HFFc6 (cell line): ENCODE measurements at regions not wholly inside any gene's neighbourhood (a gene's known extent, or its start where the extent isn't known, plus 50 kb on each side); places are given as distances from the start of the nearest gene placed in this dataset.
"Not testable (repeated sequence)": the region's sequence is repeated elsewhere in the genome, so short reads cannot be mapped to it uniquely, and the experiment has no call there.

Experiments
- DNase-seq: peaks from one replicate; pipeline ENCODE4 v3.0.0-alpha.2; 2018
- H3K27ac Mint-ChIP-seq: 2 replicates; pipeline ENCODE4 v1.8.0; 2020; ENCODE audit warnings: mild to moderate bottlenecking, mixed read lengths
- H3K27me3 Mint-ChIP-seq: 2 replicates; pipeline ENCODE4 v1.8.0; 2021; ENCODE audit warnings: mild to moderate bottlenecking, moderate library complexity, mixed read lengths; ENCODE audit not compliant: insufficient read depth
- H3K36me3 Mint-ChIP-seq: 2 replicates; pipeline ENCODE4 v1.8.0; 2021; ENCODE audit warnings: low read depth, mixed read lengths
- H3K4me1 Mint-ChIP-seq: 2 replicates; pipeline ENCODE4 v1.8.0; 2020; ENCODE audit warnings: low read depth, mixed read lengths
- H3K4me3 Mint-ChIP-seq: 2 replicates; pipeline ENCODE4 v1.8.0; 2020; ENCODE audit warnings: mild to moderate bottlenecking, moderate library complexity, mixed read lengths
- H3K9me3 Mint-ChIP-seq: 2 replicates; pipeline ENCODE4 v1.8.0; 2020; ENCODE audit warnings: mild to moderate bottlenecking, mixed read lengths
- TF ChIP-seq, protein P1 (sequence below): fragments of 200-600 bp; sonication (generic); IDR thresholded peaks from 2 replicates; pipeline ENCODE4 v1.5.0; 2021; ENCODE audit warnings: antibody characterized with exemption, mild to moderate bottlenecking

DNA sequence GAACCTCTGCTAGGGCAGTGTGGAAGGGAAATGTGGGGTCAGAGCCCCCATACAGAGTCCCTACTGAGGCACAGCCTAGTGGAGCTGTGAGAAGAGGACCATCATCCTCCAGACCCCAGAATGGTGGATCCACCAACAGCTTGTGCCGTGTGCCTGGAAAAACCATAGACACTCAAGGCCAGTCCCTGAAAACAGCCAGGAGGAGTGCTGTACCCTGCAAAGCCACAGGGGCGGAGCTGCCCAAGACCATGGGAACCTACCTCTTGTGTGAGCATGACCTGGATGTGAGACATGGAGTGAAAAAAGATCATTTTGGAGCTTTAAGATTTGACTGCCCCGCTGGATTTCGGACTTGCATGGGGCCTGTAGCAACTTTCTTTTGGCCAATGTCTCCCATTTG is 143.4 kb upstream of the CCDC54 start:
- not testable (repeated sequence) for H3K27me3 Mint-ChIP-seq, H3K36me3 Mint-ChIP-seq, H3K9me3 Mint-ChIP-seq, H3K4me3 Mint-ChIP-seq, H3K27ac Mint-ChIP-seq, DNase-seq
- TF ChIP-seq, protein P1, sequence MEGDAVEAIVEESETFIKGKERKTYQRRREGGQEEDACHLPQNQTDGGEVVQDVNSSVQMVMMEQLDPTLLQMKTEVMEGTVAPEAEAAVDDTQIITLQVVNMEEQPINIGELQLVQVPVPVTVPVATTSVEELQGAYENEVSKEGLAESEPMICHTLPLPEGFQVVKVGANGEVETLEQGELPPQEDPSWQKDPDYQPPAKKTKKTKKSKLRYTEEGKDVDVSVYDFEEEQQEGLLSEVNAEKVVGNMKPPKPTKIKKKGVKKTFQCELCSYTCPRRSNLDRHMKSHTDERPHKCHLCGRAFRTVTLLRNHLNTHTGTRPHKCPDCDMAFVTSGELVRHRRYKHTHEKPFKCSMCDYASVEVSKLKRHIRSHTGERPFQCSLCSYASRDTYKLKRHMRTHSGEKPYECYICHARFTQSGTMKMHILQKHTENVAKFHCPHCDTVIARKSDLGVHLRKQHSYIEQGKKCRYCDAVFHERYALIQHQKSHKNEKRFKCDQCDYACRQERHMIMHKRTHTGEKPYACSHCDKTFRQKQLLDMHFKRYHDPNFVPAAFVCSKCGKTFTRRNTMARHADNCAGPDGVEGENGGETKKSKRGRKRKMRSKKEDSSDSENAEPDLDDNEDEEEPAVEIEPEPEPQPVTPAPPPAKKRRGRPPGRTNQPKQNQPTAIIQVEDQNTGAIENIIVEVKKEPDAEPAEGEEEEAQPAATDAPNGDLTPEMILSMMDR: peak; percentile 30; the same call in 1 of the 2 replicates
- peaks cover 49% of the 10 kb centered on the region for H3K4me1 Mint-ChIP-seq

DNA sequence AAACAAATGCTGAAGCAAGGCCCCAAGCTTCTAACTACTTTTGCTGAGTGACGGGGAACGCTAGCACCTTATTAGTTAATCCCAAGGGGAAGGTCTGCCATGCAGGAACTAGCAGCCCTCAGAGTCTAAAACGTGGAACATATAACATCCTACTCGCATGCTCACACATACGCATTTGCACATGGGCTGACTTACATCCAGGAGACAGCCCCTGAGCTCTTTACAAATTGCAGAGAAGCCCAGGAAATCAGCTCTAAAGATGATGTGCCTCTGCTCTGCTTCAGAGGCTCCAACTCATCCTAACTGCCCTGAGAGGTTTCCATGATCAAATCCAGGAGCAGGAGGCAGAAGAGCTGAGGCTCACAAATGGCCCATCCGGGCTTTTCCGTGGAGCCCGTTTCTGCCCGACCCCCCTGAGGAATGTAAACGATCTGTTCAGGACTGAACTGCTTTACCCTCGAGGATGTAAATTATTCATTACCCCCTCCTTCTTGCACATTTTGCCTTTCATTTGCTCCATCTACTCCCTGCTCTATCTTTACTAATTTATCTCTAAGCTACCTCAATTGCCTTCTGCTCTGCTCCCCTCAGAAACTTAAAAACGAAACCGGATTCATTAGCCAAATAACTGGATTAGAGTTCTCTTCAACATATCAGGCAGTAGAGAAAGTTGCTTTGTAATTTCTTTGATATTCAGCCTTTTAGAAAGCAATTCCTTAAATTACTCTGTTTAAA is 141.9 kb upstream of the CCDC54 start:
- no peaks in the 10 kb centered on the region for H3K27me3 Mint-ChIP-seq
- TF ChIP-seq, protein P1: no peak
- peaks cover 59% of the 10 kb centered on the region for H3K4me1 Mint-ChIP-seq
- H3K9me3 Mint-ChIP-seq: no peaks in the 10 kb centered on the region
- DNase-seq: no peak
- H3K4me3 Mint-ChIP-seq: peak overlapping the region; percentile 89
- H3K27ac Mint-ChIP-seq: peak overlapping the region; percentile 79
- H3K36me3 Mint-ChIP-seq: no peaks in the 10 kb centered on the region

DNA sequence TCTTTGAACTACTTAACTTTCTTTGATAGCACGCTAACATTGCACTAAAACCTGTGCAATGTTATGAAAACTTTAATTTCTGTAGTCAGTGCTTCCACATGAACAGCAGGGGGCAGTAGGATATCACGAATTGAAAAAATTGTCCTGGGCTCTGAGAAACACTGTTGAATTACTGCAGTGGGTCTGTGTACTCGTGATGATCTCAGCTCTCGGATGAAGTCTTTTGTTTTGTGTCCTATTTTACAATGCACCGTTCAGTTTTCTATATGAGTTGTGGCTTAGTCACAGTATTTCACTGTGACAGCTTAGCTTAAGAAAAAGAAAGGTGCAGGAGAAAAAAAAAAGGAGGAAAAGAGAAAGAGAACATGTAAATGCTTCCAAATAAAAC is 141.3 kb upstream of the CCDC54 start:
- peak overlapping the region; percentile 89 for H3K4me3 Mint-ChIP-seq
- no peaks in the 10 kb centered on the region for H3K27me3 Mint-ChIP-seq
- no peaks in the 10 kb centered on the region; the same call in 1 of the 2 replicates for H3K36me3 Mint-ChIP-seq
- H3K27ac Mint-ChIP-seq: peak overlapping the region; percentile 79
- TF ChIP-seq, protein P1: peak; percentile 97
- no peaks in the 10 kb centered on the region for H3K9me3 Mint-ChIP-seq
- H3K4me1 Mint-ChIP-seq: peaks cover 56% of the 10 kb centered on the region
- DNase-seq: peak; percentile 87

DNA sequence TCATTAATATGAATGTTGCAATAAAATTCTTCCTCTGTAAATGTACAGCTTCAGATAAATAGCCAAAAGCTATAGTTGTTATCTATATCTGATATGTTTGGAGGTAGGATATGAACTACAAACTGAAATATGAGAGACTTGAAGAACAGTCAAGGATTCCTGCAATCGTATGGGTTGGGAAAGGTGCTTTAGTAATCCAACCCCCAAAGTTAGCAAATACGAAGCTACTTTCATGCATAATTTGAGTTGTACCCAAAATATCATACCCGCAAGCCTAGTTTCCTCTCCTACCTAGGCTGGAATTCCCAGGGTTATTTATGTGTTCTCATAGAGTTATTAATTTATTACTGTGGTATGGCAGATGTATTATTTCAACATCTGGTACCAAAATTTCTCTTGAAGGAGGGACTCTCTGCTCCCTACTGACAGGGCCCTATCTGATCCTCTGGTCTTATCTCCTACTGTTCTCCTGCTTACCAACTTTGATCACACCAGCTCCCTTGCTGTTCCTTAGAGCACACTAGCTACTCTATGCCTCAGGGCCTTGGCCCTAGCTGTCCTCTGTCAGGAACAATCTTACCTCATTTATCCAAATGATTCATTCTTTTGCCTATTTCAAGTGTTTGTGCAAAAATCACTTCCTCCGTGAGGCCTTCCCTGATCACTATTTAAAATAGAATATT is 140.4 kb upstream of the CCDC54 start:
- Mint-ChIP-seq H3K27ac (peak overlapping the region; percentile 79), H3K36me3 (no peaks in the 10 kb centered on the region; the same call in 1 of the 2 replicates), H3K4me1 (peaks cover 52% of the 10 kb centered on the region), H3K9me3 (no peaks in the 10 kb centered on the region), H3K27me3 (no peaks in the 10 kb centered on the region), H3K4me3 (peak overlapping the region; percentile 89; the same call in 1 of the 2 replicates)
- no peak for DNase-seq
- TF ChIP-seq, protein P1: no peak

DNA sequence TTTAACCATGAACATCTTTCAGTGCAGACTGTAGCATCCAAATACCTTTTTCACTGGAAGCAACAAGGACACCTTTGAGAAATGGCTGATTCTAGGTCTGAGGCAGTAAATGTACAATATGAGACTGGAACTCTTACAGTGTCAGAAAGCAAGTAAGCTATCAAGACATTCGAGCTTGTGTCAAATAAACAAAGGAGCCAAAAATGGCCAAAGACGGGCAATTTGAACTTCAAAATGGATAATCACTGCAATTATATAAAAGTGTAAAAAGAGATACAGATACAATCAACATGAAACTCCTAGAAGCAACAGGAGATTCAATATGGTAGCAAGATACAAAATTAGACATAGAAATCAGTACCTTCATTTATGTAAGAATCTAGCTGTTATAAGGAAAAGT is 138.5 kb upstream of the CCDC54 start:
- Mint-ChIP-seq H3K4me1 (peaks cover 68% of the 10 kb centered on the region), H3K27me3 (no peaks in the 10 kb centered on the region), H3K27ac (no peak overlapping the region), H3K9me3 (no peaks in the 10 kb centered on the region), H3K4me3 (peak overlapping the region; percentile 98; the same call in 1 of the 2 replicates), H3K36me3 (peaks cover 15% of the 10 kb centered on the region)
- TF ChIP-seq, protein P1: no peak
- no peak for DNase-seq
